HepG2 (cell line): ENCODE measurements at regions not wholly inside any gene's neighbourhood (a gene's known extent, or its start where the extent isn't known, plus 50 kb on each side); places are given as distances from the start of the nearest gene placed in this dataset.

Experiments
- ARID2 ChIP-seq: sonication (generic); formaldehyde crosslinking; IDR thresholded peaks from 2 replicates; pipeline ENCODE4 v1.8.1; 2022; ENCODE audit warnings: mild to moderate bottlenecking, missing genetic modification reagents, borderline replicate concordance
- GMEB2 ChIP-seq: IDR thresholded peaks from 2 replicates; pipeline ENCODE4 v1.6.1; 2016; ENCODE audit warnings: missing biosample characterization, missing genetic modification reagents, low read depth
- HOXA9 ChIP-seq: sonication (generic); formaldehyde crosslinking; IDR thresholded peaks from 2 replicates; pipeline ENCODE4 v1.8.1; 2022; ENCODE audit warnings: missing genetic modification reagents, mild to moderate bottlenecking, moderate library complexity, borderline replicate concordance
- KLF6 ChIP-seq: IDR thresholded peaks from 2 replicates; pipeline ENCODE4 v1.8.0; 2016; ENCODE audit warnings: missing biosample characterization, missing genetic modification reagents
- SKI ChIP-seq: fragments of 450-650 bp; IDR thresholded peaks from one replicate; pipeline ENCODE4 v1.6.1; 2018; ENCODE audit warnings: mild to moderate bottlenecking; ENCODE audit not compliant: partially characterized antibody
- SNAI1 ChIP-seq: sonication (generic); formaldehyde crosslinking; IDR thresholded peaks from 2 replicates; pipeline ENCODE4 v1.5.0; 2020; ENCODE audit warnings: mild to moderate bottlenecking, missing genetic modification reagents, borderline replicate concordance
- SPEN ChIP-seq: sonication (generic); formaldehyde crosslinking; IDR thresholded peaks from 2 replicates; pipeline ENCODE4 v1.5.1; 2020; ENCODE audit warnings: low read depth, mild to moderate bottlenecking, missing genetic modification reagents
- TBX3 ChIP-seq: fragments of 450-650 bp; IDR thresholded peaks from 2 replicates; pipeline ENCODE4 v1.6.1; 2017; ENCODE audit warnings: antibody characterized with exemption, mild to moderate bottlenecking, inconsistent platforms, borderline replicate concordance
- ZBTB1 ChIP-seq: sonication (generic); formaldehyde crosslinking; IDR thresholded peaks from 2 replicates; pipeline ENCODE4 v1.4.0; 2020; ENCODE audit warnings: missing genetic modification reagents, borderline replicate concordance
- ZBTB38 ChIP-seq: sonication (generic); formaldehyde crosslinking; IDR thresholded peaks from 2 replicates; pipeline ENCODE4 v1.5.1; 2020; ENCODE audit warnings: mild to moderate bottlenecking, missing genetic modification reagents
- ZKSCAN5 ChIP-seq: sonication (generic); formaldehyde crosslinking; IDR thresholded peaks from 2 replicates; pipeline ENCODE4 v1.5.1; 2020; ENCODE audit warnings: mild to moderate bottlenecking, missing genetic modification reagents
- ZNF264 ChIP-seq: sonication (generic); formaldehyde crosslinking; IDR thresholded peaks from 2 replicates; pipeline ENCODE4 v1.4.0; 2020; ENCODE audit warnings: missing genetic modification reagents
- ZNF451 ChIP-seq: sonication (generic); formaldehyde crosslinking; IDR thresholded peaks from 2 replicates; pipeline ENCODE4 v1.5.0; 2020; ENCODE audit warnings: mild to moderate bottlenecking, missing genetic modification reagents
- ZNF530 ChIP-seq: sonication (generic); formaldehyde crosslinking; IDR thresholded peaks from 2 replicates; pipeline ENCODE4 v1.5.0; 2020; ENCODE audit warnings: low read depth, mild to moderate bottlenecking, missing genetic modification reagents
- ZNF558 ChIP-seq: sonication (generic); formaldehyde crosslinking; IDR thresholded peaks from 2 replicates; pipeline ENCODE4 v1.9.0; 2022; ENCODE audit warnings: mild to moderate bottlenecking, missing genetic modification reagents, borderline replicate concordance
- ZNF790 ChIP-seq: sonication (generic); formaldehyde crosslinking; IDR thresholded peaks from 2 replicates; pipeline ENCODE4 v1.8.0; 2022; ENCODE audit warnings: missing genetic modification reagents, mild to moderate bottlenecking, borderline replicate concordance
- TF ChIP-seq, protein P1 (sequence below): sonication (generic); formaldehyde crosslinking; IDR thresholded peaks from 2 replicates; pipeline ENCODE4 v1.8.1; 2023; ENCODE audit warnings: mild to moderate bottlenecking, missing genetic modification reagents, borderline replicate concordance
- TF ChIP-seq, protein P2 (sequence below): sonication (generic); formaldehyde crosslinking; conservative IDR thresholded peaks from 2 replicates; pipeline ENCODE4 v1.4.0; 2020; ENCODE audit warnings: missing genetic modification reagents
- TF ChIP-seq, protein P3 (sequence below): sonication (generic); formaldehyde crosslinking; IDR thresholded peaks from 2 replicates; pipeline ENCODE4 v1.9.0; 2022; ENCODE audit warnings: low read depth, missing genetic modification reagents

GRCh38 chr5:5828619-5829018 is 406.1 kb downstream of the ICE1 start (continued):
- TF ChIP-seq ARID2 (CRISPR knock-in tag), result no peak
- no peak for TF ChIP-seq ZNF558
- TF ChIP-seq SPEN (CRISPR knock-in tag), result peak; percentile 94; the same call in 1 of the 2 replicates
- no peak for TF ChIP-seq KLF6 (CRISPR knock-in tag)
- TF ChIP-seq ZNF530 (CRISPR knock-in tag), result no peak
- TF ChIP-seq ZBTB1 (CRISPR knock-in tag), result no peak
- no peak for TF ChIP-seq ZNF451 (CRISPR knock-in tag)
- no peak for TF ChIP-seq ZBTB38 (CRISPR knock-in tag)
- no peak for TF ChIP-seq ZNF790 (CRISPR knock-in tag)
- TF ChIP-seq SNAI1 (CRISPR knock-in tag), result no peak
- TF ChIP-seq SKI, result peak; percentile 89
- TF ChIP-seq ZKSCAN5 (CRISPR knock-in tag), result no peak
- TF ChIP-seq HOXA9, result no peak
- 0 out of 2 replicates have a peak, but pooled peaks have one; percentile 29 for TF ChIP-seq ZNF264 (CRISPR knock-in tag)
- TF ChIP-seq, protein P1, sequence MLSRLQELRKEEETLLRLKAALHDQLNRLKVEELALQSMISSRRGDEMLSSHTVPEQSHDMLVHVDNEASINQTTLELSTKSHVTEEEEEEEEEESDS (CRISPR knock-in tag), result no peak
- TF ChIP-seq, protein P2, sequence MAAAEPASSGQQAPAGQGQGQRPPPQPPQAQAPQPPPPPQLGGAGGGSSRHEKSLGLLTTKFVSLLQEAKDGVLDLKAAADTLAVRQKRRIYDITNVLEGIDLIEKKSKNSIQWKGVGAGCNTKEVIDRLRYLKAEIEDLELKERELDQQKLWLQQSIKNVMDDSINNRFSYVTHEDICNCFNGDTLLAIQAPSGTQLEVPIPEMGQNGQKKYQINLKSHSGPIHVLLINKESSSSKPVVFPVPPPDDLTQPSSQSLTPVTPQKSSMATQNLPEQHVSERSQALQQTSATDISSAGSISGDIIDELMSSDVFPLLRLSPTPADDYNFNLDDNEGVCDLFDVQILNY (CRISPR knock-in tag), result no peak
- no peak for TF ChIP-seq GMEB2 (CRISPR knock-in tag)
- TF ChIP-seq TBX3, result peak; percentile 16; the same call in 1 of the 2 replicates
- TF ChIP-seq, protein P3, sequence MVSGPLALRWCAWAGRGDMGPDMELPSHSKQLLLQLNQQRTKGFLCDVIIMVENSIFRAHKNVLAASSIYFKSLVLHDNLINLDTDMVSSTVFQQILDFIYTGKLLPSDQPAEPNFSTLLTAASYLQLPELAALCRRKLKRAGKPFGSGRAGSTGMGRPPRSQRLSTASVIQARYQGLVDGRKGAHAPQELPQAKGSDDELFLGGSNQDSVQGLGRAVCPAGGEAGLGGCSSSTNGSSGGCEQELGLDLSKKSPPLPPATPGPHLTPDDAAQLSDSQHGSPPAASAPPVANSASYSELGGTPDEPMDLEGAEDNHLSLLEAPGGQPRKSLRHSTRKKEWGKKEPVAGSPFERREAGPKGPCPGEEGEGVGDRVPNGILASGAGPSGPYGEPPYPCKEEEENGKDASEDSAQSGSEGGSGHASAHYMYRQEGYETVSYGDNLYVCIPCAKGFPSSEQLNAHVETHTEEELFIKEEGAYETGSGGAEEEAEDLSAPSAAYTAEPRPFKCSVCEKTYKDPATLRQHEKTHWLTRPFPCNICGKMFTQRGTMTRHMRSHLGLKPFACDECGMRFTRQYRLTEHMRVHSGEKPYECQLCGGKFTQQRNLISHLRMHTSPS (CRISPR knock-in tag), result no peak
